Fibroblast of skin of scalp (primary cell): ENCODE measurements at regions not wholly inside any gene's neighbourhood (a gene's known extent, or its start where the extent isn't known, plus 50 kb on each side); places are given as distances from the start of the nearest gene placed in this dataset.
A peak's percentile ranks its signal among the peaks of the same experiment; 100 is the strongest.

ENCODE experiments used
- DNase-seq: peaks from one replicate; pipeline ENCODE4 v3.0.0-alpha.2; 2013

GRCh38 chr2:144240656-144241339 is 279.1 kb downstream of the ZEB2 start:
- DNase-seq = no peak

DNA sequence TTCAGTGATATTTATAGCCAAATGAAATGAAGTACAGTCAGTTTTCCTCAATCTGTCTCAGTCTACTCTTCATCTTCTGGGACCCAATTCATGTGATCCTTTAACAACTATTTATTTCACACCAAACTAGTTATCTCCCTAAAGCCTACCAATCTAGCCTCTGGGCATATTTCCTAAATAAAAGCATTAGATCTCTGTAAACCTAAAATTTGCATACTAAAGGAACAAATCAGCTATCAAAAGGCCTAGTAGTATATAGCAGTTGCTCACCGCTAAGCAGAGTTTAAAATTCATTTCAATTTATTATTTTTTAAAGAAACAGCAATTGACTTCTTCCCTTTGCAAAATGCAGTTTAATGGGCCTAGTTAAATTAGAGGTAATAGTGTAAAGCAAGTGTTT is 280.2 kb downstream of the ZEB2 start:
- DNase-seq = no peak

DNA sequence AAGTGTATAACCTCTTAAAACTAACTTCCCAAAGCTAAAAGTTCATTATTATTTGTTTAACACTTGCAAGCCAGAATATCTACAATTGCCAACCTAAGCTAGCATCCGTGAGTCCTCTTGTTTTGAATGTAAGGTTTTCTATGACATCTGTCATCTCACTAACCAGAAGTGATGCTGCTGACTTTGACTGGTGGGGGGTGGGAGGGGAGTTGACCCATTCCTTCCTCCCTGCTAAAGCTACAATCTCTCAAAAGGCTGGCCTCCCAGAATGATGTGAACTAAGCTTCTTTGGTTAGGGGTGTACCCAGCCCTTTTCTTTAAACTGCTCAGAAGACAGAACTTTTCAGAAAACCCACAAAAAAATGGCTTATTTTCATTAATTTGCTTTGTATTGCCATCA is 280.6 kb downstream of the ZEB2 start:
- no peak for DNase-seq

- DNase-seq = no peak
These were observed 281.9 kb downstream of the ZEB2 start for GRCh38 chr2:144237830-144238627.

DNA sequence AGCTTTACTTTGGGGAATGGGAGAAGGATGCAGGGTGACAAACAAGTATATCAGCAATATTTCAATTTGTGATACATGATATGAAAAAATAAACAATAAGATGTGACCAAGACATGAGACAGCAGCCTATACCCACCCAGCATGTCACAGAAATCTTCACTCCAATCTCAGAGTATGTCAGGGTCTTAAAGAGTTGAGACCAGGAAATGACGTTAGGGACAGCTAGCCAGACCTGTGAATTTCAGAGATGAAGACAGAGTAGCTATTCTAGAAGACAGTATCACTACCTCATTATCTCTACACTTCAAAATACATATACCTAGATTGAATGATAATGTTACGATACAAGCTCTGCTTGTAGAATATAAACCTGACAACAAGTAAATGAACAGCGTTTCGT is 282.8 kb downstream of the ZEB2 start:
- no peak for DNase-seq

DNA sequence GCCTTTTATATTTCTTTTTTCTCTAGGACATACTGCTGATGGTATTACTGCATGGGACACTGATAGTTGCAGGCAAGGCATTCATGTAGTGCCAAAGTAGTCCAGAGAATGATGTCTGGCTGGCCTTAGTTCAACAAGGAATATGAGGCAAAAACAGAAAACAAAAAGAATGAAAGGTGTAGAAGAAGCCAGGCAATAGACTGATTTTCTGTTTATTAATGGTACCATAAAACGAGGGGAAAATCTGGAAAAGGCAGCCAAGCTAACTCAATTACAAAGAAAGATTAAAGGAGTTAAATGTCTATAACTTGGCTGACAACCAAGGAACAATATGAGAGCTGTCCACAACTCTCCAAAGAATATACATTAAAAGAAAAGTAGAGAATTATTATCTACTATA is 284.9 kb downstream of the ZEB2 start:
- no peak for DNase-seq

DNA sequence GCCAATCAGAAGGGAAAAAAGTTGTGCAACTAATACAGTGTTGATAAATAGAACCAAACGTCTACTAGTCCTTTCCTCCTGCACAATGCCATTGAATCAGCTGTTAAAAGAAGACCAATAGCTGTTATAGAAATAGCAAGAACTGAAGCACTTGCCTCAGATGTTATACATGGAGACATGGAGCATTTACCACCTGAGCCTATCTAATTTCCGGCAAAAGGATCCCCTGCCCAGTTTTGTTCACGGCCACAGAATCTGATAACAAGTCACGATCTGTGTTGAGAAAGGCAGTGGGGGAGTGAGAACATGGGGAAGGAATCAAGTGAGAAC is 285.4 kb downstream of the ZEB2 start:
- DNase-seq = no peak

DNA sequence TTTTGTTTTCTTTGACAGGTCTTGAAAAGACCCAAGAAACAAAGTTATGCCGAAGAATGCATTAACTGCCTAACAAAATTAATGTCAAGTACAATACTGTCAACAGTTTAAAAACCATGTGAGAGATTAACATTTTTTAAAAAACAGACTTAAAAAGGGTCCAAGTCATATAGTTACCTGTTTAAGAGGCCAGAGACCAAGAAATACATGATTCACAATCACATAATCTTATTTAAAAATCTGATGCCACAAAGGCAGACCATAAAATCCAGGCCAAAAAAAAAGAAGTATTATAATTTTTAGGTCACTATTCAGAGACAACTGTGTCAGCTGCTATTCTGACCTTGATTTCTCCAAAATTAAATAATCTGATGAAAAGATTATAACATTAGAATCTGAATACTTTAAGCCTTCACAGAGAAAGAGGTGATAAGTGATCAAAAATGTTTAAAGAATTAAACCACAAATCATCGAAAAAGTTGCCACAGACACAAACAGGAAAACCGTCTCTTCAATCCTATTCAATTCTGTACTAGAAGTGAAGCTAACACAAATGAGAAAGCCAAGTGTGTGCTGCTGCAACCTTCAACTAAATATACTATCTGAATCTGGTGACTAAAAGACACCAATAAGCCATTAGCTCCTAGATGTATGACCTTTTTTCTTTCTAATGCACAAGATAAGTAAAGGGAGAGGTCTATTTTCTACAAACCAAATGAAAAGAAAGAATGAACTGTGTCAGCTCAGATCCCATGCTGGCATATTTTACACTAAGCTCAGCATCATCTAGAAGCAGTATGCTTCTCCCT is 286.0 kb downstream of the ZEB2 start:
- no peak for DNase-seq

DNA sequence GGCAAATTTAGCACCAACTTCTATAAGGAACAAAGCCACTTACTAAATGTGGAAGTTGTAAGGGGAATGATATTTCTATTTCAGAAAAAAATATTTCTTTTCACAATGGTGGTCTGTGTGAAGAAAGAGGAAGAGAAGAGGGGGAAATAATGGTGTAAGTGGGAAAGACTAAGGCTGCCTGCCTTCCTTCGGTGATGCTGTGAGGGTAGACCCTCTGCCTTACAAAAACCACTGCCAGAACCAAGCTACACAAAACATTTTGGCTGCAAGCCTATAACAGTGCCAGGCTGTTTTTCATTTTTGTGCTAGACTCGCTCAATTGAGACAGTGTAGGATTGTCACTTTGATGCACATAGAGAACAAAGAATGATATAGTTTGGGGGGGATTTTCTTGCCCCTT is 286.6 kb downstream of the ZEB2 start:
- no peak for DNase-seq

GRCh38 chr2:144230448-144231085 is 289.4 kb downstream of the ZEB2 start:
- DNase-seq = peak; percentile 74

DNA sequence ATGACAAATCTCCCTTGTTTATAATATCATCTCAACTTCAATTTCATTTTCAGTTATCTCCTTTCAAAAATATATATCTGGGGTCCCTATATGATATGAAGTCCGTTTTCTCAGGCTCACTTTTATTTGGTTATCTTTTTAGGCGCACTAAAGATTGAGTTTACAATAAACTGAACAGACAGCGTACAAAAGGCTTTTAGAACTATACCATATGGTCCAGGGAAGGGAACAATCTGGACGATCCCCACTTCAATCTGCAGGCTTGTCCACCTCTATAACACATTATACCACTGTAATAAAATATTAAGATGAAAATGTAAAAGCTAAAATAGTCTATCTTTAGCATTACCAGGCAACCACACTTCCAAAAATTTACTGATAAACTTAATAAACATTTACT is 289.9 kb downstream of the ZEB2 start:
- no peak for DNase-seq

DNA sequence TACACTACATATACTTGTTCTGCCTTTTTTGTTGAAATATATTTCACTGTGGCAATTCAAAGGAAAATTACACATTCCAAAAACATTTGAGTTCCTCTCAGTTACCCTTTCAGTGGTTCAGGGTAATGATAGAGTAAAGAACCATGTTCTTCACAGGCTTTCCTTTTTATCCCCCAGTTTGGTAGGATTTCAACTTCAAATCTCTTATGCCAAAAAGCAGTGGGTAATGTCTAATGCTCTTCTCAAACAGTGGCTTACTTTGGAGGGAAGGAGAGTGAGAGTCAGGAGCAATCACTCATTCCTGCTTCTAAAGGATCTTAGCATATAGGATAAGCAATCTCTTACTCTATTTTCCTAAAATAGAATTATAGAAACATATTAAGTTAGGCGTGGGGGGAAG is 290.6 kb downstream of the ZEB2 start:
- no peak for DNase-seq

DNA sequence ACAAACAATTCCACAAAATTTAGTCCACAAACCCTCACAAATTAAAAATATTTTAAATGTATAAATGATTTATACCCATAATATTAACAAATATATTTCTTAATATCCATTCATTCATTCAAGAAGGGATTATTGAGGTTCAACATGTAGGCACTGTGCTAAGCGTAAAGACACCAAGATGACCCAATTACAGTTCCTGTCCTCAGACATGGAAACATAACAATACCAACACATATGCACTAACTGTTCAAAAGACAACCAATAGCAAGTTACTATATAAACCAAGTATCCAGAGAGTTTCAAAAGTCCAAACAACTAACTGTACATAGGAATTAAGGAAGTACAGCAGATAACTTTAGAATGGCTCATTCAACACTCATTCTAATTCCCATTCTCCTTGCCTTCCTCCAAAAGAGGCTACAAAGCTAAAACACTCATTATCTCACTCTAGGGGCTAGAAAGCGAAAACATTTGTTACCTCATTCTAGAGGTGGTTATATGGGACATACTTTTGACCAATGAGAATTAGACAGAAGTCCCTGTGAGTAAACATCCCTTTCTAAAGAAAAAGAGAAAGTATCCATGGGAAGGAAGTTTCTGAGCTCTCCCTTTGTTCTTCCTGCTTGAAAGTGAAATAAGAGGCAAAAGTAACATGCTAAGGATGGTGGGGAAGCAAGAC is 292.4 kb downstream of the ZEB2 start:
- no peak for DNase-seq

GRCh38 chr2:144225076-144225475 is 294.8 kb downstream of the ZEB2 start:
- DNase-seq = no peak

GRCh38 chr2:144224472-144224871 is 295.4 kb downstream of the ZEB2 start:
- no peak for DNase-seq

GRCh38 chr2:144219979-144220378 is 299.9 kb downstream of the ZEB2 start:
- DNase-seq = no peak

DNA sequence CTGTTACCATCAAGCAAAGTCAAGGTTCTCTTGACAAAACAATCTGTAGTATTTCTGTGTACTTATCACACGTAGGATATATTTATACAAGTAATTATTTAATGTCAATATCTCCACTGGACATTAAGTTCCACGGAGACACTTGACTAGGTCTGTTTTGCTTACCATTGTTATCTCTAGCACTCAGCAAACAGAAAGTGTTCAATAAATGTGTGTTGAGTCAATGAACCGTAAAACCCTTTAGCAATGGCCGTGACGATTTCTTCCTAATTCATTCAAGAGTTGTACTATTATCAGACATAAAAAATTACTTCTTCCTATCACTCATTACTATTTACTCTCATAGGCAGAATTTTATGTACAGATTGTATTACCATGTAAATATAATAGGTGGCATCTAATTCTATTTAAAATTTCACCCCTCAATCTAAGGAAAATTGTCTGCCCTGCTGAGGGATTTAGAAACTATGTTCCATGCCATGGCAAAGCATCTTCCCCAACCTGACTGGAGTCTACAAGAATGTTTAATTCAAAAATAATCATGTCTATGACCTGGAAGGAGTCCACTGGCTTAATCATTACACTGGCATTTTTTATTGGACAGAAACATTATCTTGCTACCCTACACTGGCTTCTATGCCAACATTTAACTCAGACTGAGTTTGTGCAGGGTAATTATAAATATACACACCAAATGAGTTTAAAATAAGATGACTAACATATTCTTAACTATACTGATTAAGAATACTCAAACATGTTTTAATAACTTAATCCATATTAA is 301.9 kb downstream of the ZEB2 start:
- no peak for DNase-seq

GRCh38 chr2:144215701-144216675 is 303.9 kb downstream of the ZEB2 start:
- no peak for DNase-seq

GRCh38 chr2:144215207-144215606 is 304.7 kb downstream of the ZEB2 start:
- DNase-seq = no peak

DNA sequence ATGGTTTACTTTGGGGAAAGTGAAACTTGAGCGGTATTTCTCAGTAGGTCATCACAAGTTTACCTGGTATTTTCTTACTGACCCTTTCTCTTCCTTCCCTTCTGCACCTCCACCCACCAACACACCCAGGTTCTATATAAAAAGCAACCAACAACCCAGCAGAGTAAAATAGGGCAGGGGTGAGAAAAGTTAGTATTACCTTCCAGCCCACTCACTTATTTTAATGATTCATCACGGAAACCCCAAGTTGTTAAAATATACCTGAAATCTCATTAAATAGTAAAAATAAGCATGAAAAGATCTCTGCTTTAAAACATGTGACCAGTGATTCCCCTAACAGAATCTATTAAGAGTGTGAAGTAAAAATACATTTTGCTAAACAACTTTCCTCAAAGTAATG is 306.1 kb downstream of the ZEB2 start:
- no peak for DNase-seq
